ENCODE measurements at regions not wholly inside any gene's neighbourhood (a gene's known extent, or its start where the extent isn't known, plus 50 kb on each side); places are given as distances from the start of the nearest gene placed in this dataset.
"Not testable (repeated sequence)": the region's sequence is repeated elsewhere in the genome, so short reads cannot be mapped to it uniquely, and the experiment has no call there.

- no peak for DNase-seq (ENCODE audit: low read depth in 2 of 2)
Measured at GRCh38 chr11:129503646-129504045, 128.0 kb downstream of the BARX2 start.

- DNase-seq (ENCODE audit: low read depth in 2 of 2) = no peak
Measured at GRCh38 chr11:129505266-129505665, 129.6 kb downstream of the BARX2 start.

- no peak for DNase-seq (ENCODE audit: low read depth in 2 of 2)
Measured at GRCh38 chr11:129508163-129508562, 132.5 kb downstream of the BARX2 start.

GRCh38 chr11:129528296-129528695, 152.6 kb downstream of the BARX2 start:
- DNase-seq (ENCODE audit: low read depth in 2 of 2) = no peak

- no peak for DNase-seq (ENCODE audit: low read depth in 2 of 2)
Measured at GRCh38 chr11:129530154-129530895, 154.7 kb downstream of the BARX2 start.

- DNase-seq (ENCODE audit: low read depth in 2 of 2) = no peak
Measured at GRCh38 chr11:129533395-129533794, 157.7 kb downstream of the BARX2 start.

GRCh38 chr11:129536338-129536737, 160.7 kb downstream of the BARX2 start:
- DNase-seq (ENCODE audit: low read depth in 2 of 2) = no peak

GRCh38 chr11:129538323-129538722, 162.7 kb downstream of the BARX2 start:
- no peak for DNase-seq (ENCODE audit: low read depth in 2 of 2)

- DNase-seq (ENCODE audit: low read depth in 2 of 2) = no peak
Measured at GRCh38 chr11:129543515-129544290, 168.1 kb downstream of the BARX2 start.

GRCh38 chr11:129544691-129545090, 169.0 kb downstream of the BARX2 start:
- no peak for DNase-seq (ENCODE audit: low read depth in 2 of 2)

GRCh38 chr11:129546266-129546665, 170.6 kb downstream of the BARX2 start:
- no peak for DNase-seq (ENCODE audit: low read depth in 2 of 2)

GRCh38 chr11:129557421-129557820, 181.8 kb downstream of the BARX2 start:
- DNase-seq (ENCODE audit: low read depth in 2 of 2) = no peak

GRCh38 chr11:129569007-129569406, 193.4 kb downstream of the BARX2 start:
- no peak for DNase-seq (ENCODE audit: low read depth in 2 of 2)

- not testable (repeated sequence) for DNase-seq (ENCODE audit: low read depth in 2 of 2)
Measured at GRCh38 chr11:129572667-129573066, 197.0 kb downstream of the BARX2 start.

- DNase-seq (ENCODE audit: low read depth in 2 of 2) = no peak
Measured at GRCh38 chr11:129573161-129573560, 197.5 kb downstream of the BARX2 start.

- DNase-seq (ENCODE audit: low read depth in 2 of 2) = no peak
Measured at GRCh38 chr11:129574431-129574830, 198.8 kb downstream of the BARX2 start.

- no peak for DNase-seq (ENCODE audit: low read depth in 2 of 2)
Measured at GRCh38 chr11:129576652-129577051, 201.0 kb downstream of the BARX2 start.

- DNase-seq (ENCODE audit: low read depth in 2 of 2) = no peak
Measured at GRCh38 chr11:129578006-129578405, 202.4 kb downstream of the BARX2 start.

GRCh38 chr11:129580278-129580677, 204.6 kb downstream of the BARX2 start:
- DNase-seq (ENCODE audit: low read depth in 2 of 2) = no peak

- no peak for DNase-seq (ENCODE audit: low read depth in 2 of 2)
Measured at GRCh38 chr11:129584316-129584715, 208.7 kb downstream of the BARX2 start.

GRCh38 chr11:129589190-129589860, 213.7 kb downstream of the BARX2 start:
- DNase-seq (ENCODE audit: low read depth in 2 of 2) = no peak

GRCh38 chr11:129590030-129590752, 214.5 kb downstream of the BARX2 start:
- no peak for DNase-seq (ENCODE audit: low read depth in 2 of 2)
